Suprapubic skin (tissue), 4 donors: ENCODE measurements at regions not wholly inside any gene's neighbourhood (a gene's known extent, or its start where the extent isn't known, plus 50 kb on each side); places are given as distances from the start of the nearest gene placed in this dataset.

ENCODE experiments used
- CTCF ChIP-seq, 2 donors: fragments of 200-600 bp in 1 of 2; fragments of 450-650 bp in 1 of 2; sonication (generic) in 1 of 2; IDR thresholded peaks; one replicate each; pipeline ENCODE4 v1.5.1; 2016 to 2019; ENCODE audit warnings: antibody characterized with exemption in 2 of 2, mild to moderate bottlenecking in 1 of 2, moderate library complexity in 1 of 2
- POLR2A ChIP-seq, 2 donors: fragments of 450-650 bp; IDR thresholded peaks; one replicate each; pipeline ENCODE4 v1.6.1; 2017; ENCODE audit warnings: antibody characterized with exemption in 2 of 2, mild to moderate bottlenecking in 2 of 2, moderate library complexity in 2 of 2
- POLR2AphosphoS5 ChIP-seq, 3 donors: sonication (generic); formaldehyde crosslinking; IDR thresholded peaks; one replicate each; pipeline ENCODE4 v1.6.1; 2017; ENCODE audit warnings: antibody characterized with exemption in 3 of 3

GRCh38 chr20:22974354-22974753 is 60.8 kb upstream of the SSTR4 start:
- TF ChIP-seq POLR2A (IDR thresholded peaks at IDR 0.05) = no peak
- no peak for TF ChIP-seq CTCF (IDR thresholded peaks at IDR 0.05)
- TF ChIP-seq POLR2AphosphoS5 (IDR thresholded peaks at IDR 0.05) = no peak
